ENCODE measurements at regions not wholly inside any gene's neighbourhood (a gene's known extent, or its start where the extent isn't known, plus 50 kb on each side); places are given as distances from the start of the nearest gene placed in this dataset.

- H3K27ac Mint-ChIP-seq (ENCODE audit: low read depth, unreplicated experiment), result no peak overlapping the region
- no peak overlapping the region for H3K4me3 Mint-ChIP-seq (ENCODE audit: unreplicated experiment)
- POLR2A ChIA-PET, result no interaction called here
- H3K9me3 Mint-ChIP-seq (ENCODE audit: unreplicated experiment), result no peaks in the 10 kb centered on the region
- no peaks in the 10 kb centered on the region for H3K27me3 Mint-ChIP-seq (ENCODE audit: insufficient read depth, unreplicated experiment)
- H3K4me1 Mint-ChIP-seq (ENCODE audit: insufficient read depth, unreplicated experiment), result no peaks in the 10 kb centered on the region
- no TSS peak for BruUV-seq (replicated peaks)
- no peak for DNase-seq (ENCODE audit: unreplicated experiment)
- H3K36me3 Mint-ChIP-seq (ENCODE audit: insufficient read depth, unreplicated experiment), result no peaks in the 10 kb centered on the region
- no peak for TF ChIP-seq CTCF (IDR thresholded peaks at IDR 0.05; ENCODE audit: unreplicated experiment)
- intact Hi-C loops (cut with micrococcal nuclease), result no loop called here
- CTCF ChIA-PET, result interaction anchor here (0.6 kb wide), 1 partner anchor 18 kb away, joined by 3 read pairs; no protein-coding TSS in a partner anchor
Measured at GRCh38 chr3:177249203-177249602, 51.9 kb upstream of the TBL1XR1 start.

- BruUV-seq (replicated peaks), result no TSS peak
- H3K36me3 Mint-ChIP-seq (ENCODE audit: insufficient read depth, unreplicated experiment), result no peaks in the 10 kb centered on the region
- no peak overlapping the region for H3K4me3 Mint-ChIP-seq (ENCODE audit: unreplicated experiment)
- no peaks in the 10 kb centered on the region for H3K4me1 Mint-ChIP-seq (ENCODE audit: insufficient read depth, unreplicated experiment)
- H3K9me3 Mint-ChIP-seq (ENCODE audit: unreplicated experiment), result no peaks in the 10 kb centered on the region
- no peak for TF ChIP-seq CTCF (IDR thresholded peaks at IDR 0.05; ENCODE audit: unreplicated experiment)
- H3K27ac Mint-ChIP-seq (ENCODE audit: low read depth, unreplicated experiment), result no peak overlapping the region
- DNase-seq (ENCODE audit: unreplicated experiment), result no peak
- intact Hi-C loops (cut with micrococcal nuclease), result no loop called here
- H3K27me3 Mint-ChIP-seq (ENCODE audit: insufficient read depth, unreplicated experiment), result no peaks in the 10 kb centered on the region
- ChIA-PET CTCF (interaction anchor here (0.8 to 0.9 kb wide), 2 partner anchors 18 to 55 kb away, joined by 3 read pairs; no protein-coding TSS in a partner anchor), POLR2A (no interaction called here)
Measured at GRCh38 chr3:177250151-177250550, 52.9 kb upstream of the TBL1XR1 start.

GRCh38 chr3:177251755-177252154, 54.5 kb upstream of the TBL1XR1 start:
- Mint-ChIP-seq H3K9me3 (ENCODE audit: unreplicated experiment) (no peaks in the 10 kb centered on the region), H3K27ac (ENCODE audit: low read depth, unreplicated experiment) (no peak overlapping the region), H3K27me3 (ENCODE audit: insufficient read depth, unreplicated experiment) (no peaks in the 10 kb centered on the region), H3K36me3 (ENCODE audit: insufficient read depth, unreplicated experiment) (no peaks in the 10 kb centered on the region), H3K4me3 (ENCODE audit: unreplicated experiment) (no peak overlapping the region), H3K4me1 (ENCODE audit: insufficient read depth, unreplicated experiment) (no peaks in the 10 kb centered on the region)
- BruUV-seq (replicated peaks), result no TSS peak
- ChIA-PET CTCF (interaction anchor here (0.8 to 1.1 kb wide), 2 partner anchors 13 to 196 kb away, joined by 3 to 4 read pairs; no protein-coding TSS in a partner anchor), POLR2A (no interaction called here)
- intact Hi-C loops (cut with micrococcal nuclease), result no loop called here
- DNase-seq (ENCODE audit: unreplicated experiment), result peak; percentile 24
- no peak for TF ChIP-seq CTCF (IDR thresholded peaks at IDR 0.05; ENCODE audit: unreplicated experiment)

GRCh38 chr3:177257006-177257405, 59.7 kb upstream of the TBL1XR1 start:
- Mint-ChIP-seq H3K27me3 (ENCODE audit: insufficient read depth, unreplicated experiment) (no peaks in the 10 kb centered on the region), H3K4me1 (ENCODE audit: insufficient read depth, unreplicated experiment) (no peaks in the 10 kb centered on the region), H3K4me3 (ENCODE audit: unreplicated experiment) (no peak overlapping the region), H3K9me3 (ENCODE audit: unreplicated experiment) (no peaks in the 10 kb centered on the region), H3K27ac (ENCODE audit: low read depth, unreplicated experiment) (no peak overlapping the region), H3K36me3 (ENCODE audit: insufficient read depth, unreplicated experiment) (no peaks in the 10 kb centered on the region)
- DNase-seq (ENCODE audit: unreplicated experiment), result no peak
- no peak for TF ChIP-seq CTCF (IDR thresholded peaks at IDR 0.05; ENCODE audit: unreplicated experiment)
- intact Hi-C loops (cut with micrococcal nuclease), result no loop called here
- CTCF ChIA-PET, result interaction anchor here (0.6 kb wide), 1 partner anchor 13 kb away, joined by 4 read pairs; no protein-coding TSS in a partner anchor
- BruUV-seq (replicated peaks), result no TSS peak
- POLR2A ChIA-PET, result interaction anchor here (1.2 kb wide), 1 partner anchor 55 kb away, joined by 4 read pairs; no protein-coding TSS in a partner anchor
